Ectodermal cell (in vitro differentiated cells): ENCODE measurements at regions not wholly inside any gene's neighbourhood (a gene's known extent, or its start where the extent isn't known, plus 50 kb on each side); places are given as distances from the start of the nearest gene placed in this dataset.

Source experiments
- H3K27ac ChIP-seq: 2 replicates; pipeline ENCODE4 v1.7.0; 2013; ENCODE audit warnings: mild to moderate bottlenecking, low read depth, low read length; ENCODE audit not compliant: insufficient read depth, poor library complexity, severe bottlenecking
- H3K27me3 ChIP-seq: 2 replicates; pipeline ENCODE4 v1.7.0; 2013; ENCODE audit warnings: mild to moderate bottlenecking, low read length; ENCODE audit not compliant: insufficient read depth, control insufficient read depth, poor library complexity, severe bottlenecking
- H3K36me3 ChIP-seq: one replicate; pipeline ENCODE4 v1.7.0; 2013; ENCODE audit warnings: low read length; ENCODE audit not compliant: control insufficient read depth, insufficient read depth
- H3K4me1 ChIP-seq: one replicate; pipeline ENCODE4 v1.7.0; 2013; ENCODE audit warnings: low read length; ENCODE audit not compliant: control insufficient read depth, insufficient read depth
- H3K4me3 ChIP-seq: 2 replicates; pipeline ENCODE4 v1.7.0; 2013; ENCODE audit warnings: low read depth, low read length, control low read depth; ENCODE audit not compliant: insufficient read depth
- H3K9me3 ChIP-seq: 2 replicates; pipeline ENCODE4 v1.7.0; 2013; ENCODE audit warnings: mild to moderate bottlenecking, low read length, moderate library complexity; ENCODE audit not compliant: control insufficient read depth
- WGBS, 2 experiments: methylation state at CpG; one replicate each; pipeline ENCODE4 v1.1.7; 2013; ENCODE audit warnings: missing lambda C conversion rate in 2 of 2; 5-methylcytosine and 5-hydroxymethylcytosine counted together

DNA sequence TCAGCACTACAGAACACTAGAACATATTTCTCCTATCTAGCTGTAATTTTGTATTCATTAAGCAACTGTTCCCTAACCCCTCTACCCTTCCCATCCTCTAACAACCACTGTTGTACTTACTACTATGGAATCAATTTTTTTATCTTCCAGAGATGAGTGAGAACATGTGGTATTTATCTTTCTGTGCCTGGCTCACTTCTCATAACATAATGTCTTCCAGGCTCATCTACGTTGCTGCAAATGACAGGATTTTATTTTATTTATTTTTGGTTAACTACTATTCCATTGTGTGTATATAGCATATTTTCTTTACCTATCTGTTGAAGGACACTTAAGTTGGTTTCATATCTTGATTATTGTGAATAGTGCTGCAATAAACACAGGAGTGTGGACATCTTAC is 200.9 kb upstream of the CHRM2 start:
- Histone ChIP-seq H3K4me3 (no peak overlapping the region), H3K9me3 (peaks cover under 1% of the 10 kb centered on the region), H3K27ac (no peak overlapping the region), H3K36me3 (no peaks in the 10 kb centered on the region), H3K27me3 (no peaks in the 10 kb centered on the region), H3K4me1 (no peaks in the 10 kb centered on the region)
- no CpG with 5 or more reads among the region's 1 CpG for WGBS, 2 experiments

DNA sequence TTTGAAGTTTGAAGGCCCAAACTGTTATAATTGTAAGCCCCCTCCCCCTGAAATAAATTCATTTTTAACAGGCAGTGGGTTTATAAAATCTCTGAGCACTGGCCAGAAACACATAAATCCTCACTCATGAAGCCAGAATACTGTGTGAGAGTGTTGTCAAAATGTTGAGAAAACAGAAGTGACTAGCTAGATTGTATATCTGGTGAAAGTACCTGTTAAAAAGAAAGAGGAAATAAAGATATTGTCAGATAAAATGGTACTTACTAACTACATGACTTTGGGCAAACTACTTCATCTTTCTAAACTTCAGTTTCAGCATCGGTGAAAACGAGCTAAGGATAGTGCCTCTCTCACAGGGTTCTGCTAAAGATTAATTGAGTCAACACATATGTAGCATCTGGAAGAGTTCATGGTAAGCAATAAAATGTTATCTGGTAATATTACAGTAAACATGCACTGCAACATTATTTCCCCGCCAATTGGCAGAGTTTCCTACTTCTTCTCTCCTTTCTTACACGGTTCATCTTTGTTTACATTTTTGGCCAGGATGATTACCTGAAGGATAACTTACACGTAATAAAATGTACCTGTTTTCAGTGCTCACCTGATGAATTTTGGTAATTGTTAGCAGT is 202.5 kb upstream of the CHRM2 start:
- H3K27ac ChIP-seq = no peak overlapping the region
- H3K36me3 ChIP-seq = no peaks in the 10 kb centered on the region
- H3K4me1 ChIP-seq = no peaks in the 10 kb centered on the region
- no peak overlapping the region for H3K4me3 ChIP-seq
- WGBS, 2 experiments = 91 to 95% methylated on average over 4 to 5 of the region's 5 CpGs
- H3K9me3 ChIP-seq = no peaks in the 10 kb centered on the region
- H3K27me3 ChIP-seq = no peaks in the 10 kb centered on the region

DNA sequence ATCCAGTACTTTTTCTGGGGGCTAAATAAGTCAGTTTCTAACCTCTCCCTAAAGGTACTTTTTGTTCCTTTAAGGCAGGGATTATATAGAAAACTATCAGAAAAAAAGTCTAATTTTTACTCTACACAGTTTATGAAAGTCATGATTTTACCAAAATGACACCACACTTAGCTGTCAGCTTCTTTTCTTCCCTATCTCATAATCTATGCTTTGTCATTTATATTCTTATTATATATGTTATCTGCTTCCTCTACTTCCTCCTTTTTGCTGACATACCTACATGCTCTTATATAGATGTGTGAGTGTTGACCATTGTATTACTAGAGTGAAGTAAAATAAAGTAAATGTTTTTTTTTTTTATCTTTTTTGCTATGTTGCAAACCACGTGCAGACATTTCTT is 203.9 kb upstream of the CHRM2 start:
- Histone ChIP-seq H3K4me1 (no peaks in the 10 kb centered on the region), H3K27ac (no peak overlapping the region), H3K4me3 (no peak overlapping the region), H3K9me3 (no peaks in the 10 kb centered on the region), H3K27me3 (no peaks in the 10 kb centered on the region), H3K36me3 (no peaks in the 10 kb centered on the region)
- no CpG with 5 or more reads among the region's 1 CpG for WGBS, 2 experiments

GRCh38 chr7:136657482-136657921 is 210.9 kb upstream of the CHRM2 start:
- Histone ChIP-seq H3K36me3 (no peaks in the 10 kb centered on the region), H3K4me1 (no peaks in the 10 kb centered on the region), H3K4me3 (no peak overlapping the region), H3K27me3 (no peaks in the 10 kb centered on the region), H3K27ac (no peak overlapping the region), H3K9me3 (no peaks in the 10 kb centered on the region)
- WGBS, 2 experiments = 80 to 100% methylated on average over 1 to 2 of the region's 2 CpGs

- no peak overlapping the region for H3K27ac ChIP-seq
- H3K9me3 ChIP-seq = no peaks in the 10 kb centered on the region
- WGBS, 2 experiments = no CpG with 5 or more reads among the region's 1 CpG
- H3K4me1 ChIP-seq = no peaks in the 10 kb centered on the region
- H3K27me3 ChIP-seq = no peaks in the 10 kb centered on the region
- no peak overlapping the region for H3K4me3 ChIP-seq
- H3K36me3 ChIP-seq = no peaks in the 10 kb centered on the region
These were observed 211.9 kb upstream of the CHRM2 start for GRCh38 chr7:136656516-136656915.

GRCh38 chr7:136655414-136655813 is 213.0 kb upstream of the CHRM2 start:
- Histone ChIP-seq H3K27ac (no peak overlapping the region), H3K36me3 (no peaks in the 10 kb centered on the region)

DNA sequence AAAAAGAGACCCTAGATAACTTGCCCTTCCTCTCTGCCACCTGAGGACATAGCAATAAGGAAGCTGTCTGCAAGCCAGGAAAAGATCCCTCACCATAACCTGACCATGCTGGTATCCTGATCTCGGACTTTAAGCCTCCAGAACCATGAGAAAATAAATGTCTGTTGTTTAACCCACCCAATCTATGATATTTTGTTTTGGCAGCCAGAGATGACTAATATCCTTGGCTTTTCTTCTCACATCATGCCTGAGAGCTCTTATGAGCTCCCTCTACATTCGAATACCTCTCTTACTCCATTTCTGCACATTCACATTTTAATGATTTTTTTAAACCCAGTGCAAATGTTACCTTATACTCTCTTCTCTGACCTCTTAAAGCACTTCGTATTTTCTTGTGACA is 214.0 kb upstream of the CHRM2 start:
- Histone ChIP-seq H3K27me3 (no peaks in the 10 kb centered on the region), H3K4me1 (no peaks in the 10 kb centered on the region)
- WGBS, 2 experiments = 92 to 94% methylated on average over 2 to 3 of the region's 3 CpGs

More at GRCh38 chr7:136655414-136655813, 213.0 kb upstream of the CHRM2 start:
- Histone ChIP-seq H3K9me3 (no peaks in the 10 kb centered on the region), H3K4me3 (no peak overlapping the region), H3K4me1 (no peaks in the 10 kb centered on the region), H3K27me3 (no peaks in the 10 kb centered on the region)

DNA sequence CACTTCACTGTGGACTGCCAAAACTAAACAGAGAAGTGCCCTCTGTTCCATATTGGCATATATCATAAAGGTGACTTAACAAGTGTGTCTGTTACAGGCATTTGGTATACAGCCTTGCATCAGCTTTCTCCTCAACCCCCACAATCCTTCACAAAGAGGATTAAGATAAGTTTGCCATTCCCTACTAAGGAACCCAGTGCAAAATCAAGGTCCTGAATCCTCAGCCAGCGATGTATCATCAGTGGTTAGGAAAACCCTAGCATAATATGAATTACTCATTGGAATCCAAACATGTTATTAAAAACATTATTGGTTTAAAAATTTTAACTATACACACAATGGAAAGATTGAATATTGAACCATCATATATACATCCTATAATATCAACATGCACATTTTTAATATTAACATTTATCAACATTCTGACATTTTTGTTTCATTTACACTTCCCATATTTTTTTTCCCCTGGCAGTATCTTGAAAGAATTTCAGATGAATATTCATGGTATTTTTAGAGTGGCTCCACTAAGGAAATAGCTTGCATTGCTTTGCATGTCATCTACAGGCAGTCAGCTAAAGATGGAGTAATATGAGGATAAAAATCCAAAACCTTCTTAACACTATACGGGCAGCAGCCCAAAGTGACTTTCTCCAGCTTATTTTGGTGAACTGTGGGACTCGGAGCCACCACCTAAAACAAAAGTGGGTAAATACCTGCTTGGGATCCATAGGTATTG is 215.6 kb upstream of the CHRM2 start:
- 98 to 100% methylated on average over 2 to 3 of the region's 3 CpGs for WGBS, 2 experiments
- H3K9me3 ChIP-seq = no peaks in the 10 kb centered on the region
- no peaks in the 10 kb centered on the region for H3K4me1 ChIP-seq
- no peak overlapping the region for H3K27ac ChIP-seq
- no peaks in the 10 kb centered on the region for H3K27me3 ChIP-seq
- no peaks in the 10 kb centered on the region for H3K36me3 ChIP-seq
- no peak overlapping the region for H3K4me3 ChIP-seq

More for the DNA sequence above, 214.0 kb upstream of the CHRM2 start:
- Histone ChIP-seq H3K36me3 (no peaks in the 10 kb centered on the region), H3K9me3 (no peaks in the 10 kb centered on the region), H3K27ac (no peak overlapping the region), H3K4me3 (no peak overlapping the region)

DNA sequence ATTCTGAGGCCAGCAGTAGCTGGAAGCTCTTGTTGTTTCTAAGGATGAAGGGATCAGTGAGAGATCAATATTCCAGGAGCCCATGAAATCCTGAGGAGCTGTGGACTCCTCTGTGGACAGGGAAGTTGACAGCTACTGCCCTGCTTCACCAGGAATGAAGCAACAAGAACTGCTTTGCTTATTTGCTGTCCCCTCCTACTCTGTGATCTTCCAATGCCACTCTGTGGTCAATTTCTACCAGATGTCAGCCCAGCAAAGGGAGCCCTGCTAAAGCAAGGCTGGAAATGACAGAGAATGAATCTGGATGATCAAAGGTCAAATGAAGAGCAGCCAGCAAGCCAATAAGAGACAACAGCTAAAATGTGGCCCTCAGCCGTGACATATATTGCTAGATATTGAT is 227.5 kb upstream of the CHRM2 start:
- no peaks in the 10 kb centered on the region for H3K36me3 ChIP-seq
- H3K4me3 ChIP-seq = no peak overlapping the region
- no peaks in the 10 kb centered on the region for H3K27me3 ChIP-seq
- H3K9me3 ChIP-seq = no peaks in the 10 kb centered on the region
- H3K27ac ChIP-seq = no peak overlapping the region
- no peaks in the 10 kb centered on the region for H3K4me1 ChIP-seq
- WGBS, 2 experiments = 94 to 95% methylated on average over 1 of the region's 1 CpG

DNA sequence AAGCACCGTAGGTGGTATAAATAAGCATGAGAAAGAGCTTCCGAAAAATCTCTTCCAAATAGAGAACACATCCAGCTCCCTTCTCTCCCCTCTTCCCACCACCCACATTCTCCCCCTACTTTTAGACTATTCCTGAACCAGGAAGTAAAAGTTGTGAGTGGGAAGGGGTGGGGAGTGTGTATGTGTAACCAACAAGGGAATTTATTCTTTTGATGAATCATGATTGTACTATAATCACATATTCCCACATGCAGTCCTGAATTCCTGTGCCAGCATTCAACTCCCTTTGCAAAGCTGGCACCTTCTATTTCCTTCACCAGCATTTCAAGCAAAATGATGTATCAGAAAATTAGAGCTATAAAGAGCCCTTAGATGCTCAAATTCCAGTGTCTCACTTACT is 230.6 kb upstream of the CHRM2 start:
- no peaks in the 10 kb centered on the region for H3K9me3 ChIP-seq
- WGBS, 2 experiments = 72 to 80% methylated on average over 1 to 2 of the region's 2 CpGs
- no peaks in the 10 kb centered on the region for H3K27me3 ChIP-seq
- no peaks in the 10 kb centered on the region for H3K36me3 ChIP-seq
- no peaks in the 10 kb centered on the region for H3K4me1 ChIP-seq
- no peak overlapping the region for H3K4me3 ChIP-seq
- no peak overlapping the region for H3K27ac ChIP-seq
